HG02798 (cell line): ENCODE measurements at regions not wholly inside any gene's neighbourhood (a gene's known extent, or its start where the extent isn't known, plus 50 kb on each side); places are given as distances from the start of the nearest gene placed in this dataset.

Experiments used
- ATAC-seq: cut with Tn5 transposase; IDR thresholded peaks from one replicate; pipeline ENCODE4 v1.9.1; 2021; ENCODE audit warnings: mild to moderate bottlenecking; ENCODE audit not compliant: unreplicated experiment, poor library complexity

DNA sequence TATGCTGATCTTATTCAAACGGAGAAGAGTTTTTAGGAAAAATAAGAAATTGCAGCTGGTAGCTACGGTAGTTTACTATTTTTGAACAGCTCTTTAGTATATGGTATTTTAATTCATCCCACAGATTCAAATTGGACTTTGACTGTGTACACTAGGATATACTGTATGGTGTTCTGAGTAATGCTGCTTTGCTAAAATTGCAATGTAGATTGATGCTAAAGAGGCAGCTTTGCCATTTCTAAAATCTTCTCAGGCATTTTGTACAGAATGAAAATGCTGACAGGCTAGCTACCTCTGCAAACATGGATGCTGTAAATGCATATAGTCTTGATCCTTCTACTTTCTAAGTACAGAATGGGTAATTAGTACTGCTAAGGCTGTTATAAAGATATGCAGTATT, 826.6 kb upstream of the POU3F3 start:
- ATAC-seq, result no peak

DNA sequence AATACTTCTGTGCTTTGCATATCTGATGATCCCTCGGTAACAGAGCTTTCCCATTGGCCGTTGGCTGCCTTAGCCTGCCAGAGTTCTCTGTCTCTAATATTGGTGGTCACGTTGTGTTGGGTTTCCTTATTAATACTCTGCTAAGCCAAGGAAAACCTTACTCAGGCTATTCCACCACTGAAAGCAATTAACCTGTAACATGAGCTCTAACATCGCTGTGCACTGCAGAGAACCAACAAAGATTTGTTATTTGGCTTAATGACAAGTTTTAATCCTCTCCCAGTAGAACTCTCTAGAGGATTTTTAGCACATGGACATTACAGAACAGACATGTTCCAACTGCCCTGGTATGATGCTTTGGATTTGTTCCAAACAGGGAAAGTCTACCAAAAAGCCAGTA, 825.9 kb upstream of the POU3F3 start:
- ATAC-seq, result no peak

DNA sequence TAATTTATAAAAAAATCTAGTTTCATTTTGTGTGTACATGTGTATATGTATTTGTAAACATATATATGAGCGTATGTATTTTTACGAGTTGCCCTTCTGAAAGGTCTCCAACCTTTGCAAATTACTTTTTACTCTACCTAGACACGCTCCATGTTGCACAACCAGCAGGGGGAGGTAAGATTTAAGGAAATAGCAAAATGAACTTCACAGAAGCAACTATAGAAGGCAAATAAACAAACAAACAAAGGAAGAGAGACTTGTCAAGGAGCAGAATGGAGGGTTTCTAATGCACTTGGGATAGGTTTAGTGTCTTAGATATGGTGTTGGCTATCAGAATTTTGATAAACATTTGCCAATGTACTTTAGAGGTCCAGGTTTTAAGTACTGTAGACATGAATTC, 820.5 kb upstream of the POU3F3 start:
- no peak for ATAC-seq

DNA sequence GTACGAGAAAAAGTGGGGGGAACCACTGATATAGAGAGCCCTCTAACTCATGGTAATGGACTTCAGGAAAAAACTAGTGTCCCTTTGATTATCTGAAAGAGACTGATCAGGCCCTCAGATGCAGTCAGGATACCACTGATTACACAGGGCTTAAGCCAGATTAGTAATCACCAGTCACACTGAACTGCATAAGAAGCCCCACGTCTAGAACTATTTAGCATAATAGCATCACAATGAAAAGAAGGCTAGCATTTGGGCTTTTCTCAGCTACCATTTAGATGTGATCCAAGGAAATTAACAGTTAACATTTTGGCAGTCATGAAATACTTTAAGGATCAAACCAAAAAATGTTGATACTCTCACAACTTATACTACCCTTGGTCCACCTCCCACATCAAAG, 813.1 kb upstream of the POU3F3 start:
- no peak for ATAC-seq

DNA sequence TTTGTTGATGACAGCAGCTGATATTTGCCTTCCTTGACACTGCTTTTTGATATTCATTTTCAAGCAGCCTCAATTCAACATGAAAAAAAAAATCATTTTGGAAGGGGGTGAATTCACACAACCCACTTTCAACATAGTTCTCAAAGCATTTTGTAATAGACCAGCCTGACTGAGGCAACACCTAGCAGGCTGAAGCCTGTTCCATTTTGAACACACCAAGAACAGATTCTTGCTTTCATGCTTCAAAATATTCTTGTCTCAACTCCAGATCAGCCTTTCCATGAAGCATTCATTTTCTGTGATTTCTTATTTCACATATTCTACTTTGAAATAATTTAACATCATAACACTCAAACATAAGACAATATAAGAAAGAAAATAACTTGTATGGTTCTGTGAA, 812.6 kb upstream of the POU3F3 start:
- no peak for ATAC-seq

DNA sequence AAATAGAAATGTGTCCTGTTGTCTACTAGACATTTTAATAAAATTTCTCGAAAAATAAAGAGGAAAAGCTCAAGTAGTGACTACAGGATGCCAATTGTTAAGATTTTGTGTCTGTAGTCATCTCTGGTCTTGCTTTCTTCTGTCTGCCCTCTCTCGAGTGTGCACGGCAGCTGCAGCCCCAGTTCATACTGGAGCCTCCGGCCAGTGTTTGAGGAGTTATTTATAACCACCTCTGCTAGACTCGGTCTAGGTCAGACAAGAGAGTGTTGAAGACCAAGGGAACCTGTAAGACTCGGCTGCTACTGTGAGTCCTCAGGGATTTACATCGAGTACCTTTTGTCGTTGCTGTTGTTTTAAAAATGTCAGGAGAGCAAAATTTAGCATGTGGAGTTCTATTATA, 810.1 kb upstream of the POU3F3 start:
- ATAC-seq, result no peak

DNA sequence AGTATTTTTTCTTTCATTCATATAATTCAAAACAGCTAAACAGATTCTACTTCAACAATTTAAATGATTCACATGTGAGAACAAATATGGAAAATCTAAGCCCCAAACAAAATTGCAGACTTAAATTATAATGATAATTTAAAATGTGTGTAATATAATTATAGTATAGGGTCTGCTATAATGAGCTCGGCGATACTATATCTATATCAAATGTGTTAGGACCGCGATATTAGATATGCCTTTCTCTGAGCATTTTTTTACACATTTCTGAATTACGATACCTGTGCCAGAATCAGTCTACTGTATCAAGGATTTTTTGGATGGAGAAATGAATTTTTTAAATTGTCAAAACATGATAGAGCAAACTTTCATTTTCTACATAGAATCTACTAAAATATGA, 808.8 kb upstream of the POU3F3 start:
- ATAC-seq, result no peak

DNA sequence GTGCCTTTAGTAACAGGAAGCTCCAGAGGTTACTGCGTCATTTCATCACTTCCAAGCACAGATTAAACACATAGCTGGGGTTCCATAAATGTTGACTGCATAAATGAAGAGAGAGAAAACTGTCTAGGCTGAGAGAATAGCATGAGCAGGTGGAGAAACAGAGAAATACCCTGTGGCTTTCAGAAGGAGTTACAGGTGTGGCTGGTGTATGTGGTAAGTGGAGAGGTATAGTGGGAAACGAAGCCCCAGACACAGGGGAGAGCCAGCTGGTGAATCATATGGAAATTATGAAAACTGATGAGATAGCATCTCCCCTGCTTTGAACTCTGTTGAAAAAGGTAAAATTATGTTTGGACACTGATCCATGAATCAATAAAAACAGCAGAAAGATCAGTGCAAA, 807.4 kb upstream of the POU3F3 start:
- ATAC-seq, result no peak

DNA sequence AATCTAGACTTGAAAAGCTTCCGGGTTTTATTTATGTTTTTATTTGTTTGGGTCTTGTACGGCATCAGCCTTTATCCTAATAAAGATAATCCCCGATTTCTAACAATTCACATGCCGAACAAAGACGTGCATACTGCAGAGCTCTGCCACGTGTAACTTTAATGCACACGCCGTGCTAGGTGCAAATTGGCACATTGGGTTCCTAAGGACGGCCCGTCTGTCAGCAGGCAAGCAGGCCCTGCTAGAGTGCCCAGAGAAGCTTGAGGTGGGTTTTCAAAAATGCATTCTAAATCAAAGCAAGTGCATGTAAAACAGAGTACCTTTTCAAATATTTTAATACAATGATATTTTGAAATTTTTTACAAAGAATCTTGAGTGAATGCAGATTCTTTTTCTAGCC, 806.4 kb upstream of the POU3F3 start:
- no peak for ATAC-seq

DNA sequence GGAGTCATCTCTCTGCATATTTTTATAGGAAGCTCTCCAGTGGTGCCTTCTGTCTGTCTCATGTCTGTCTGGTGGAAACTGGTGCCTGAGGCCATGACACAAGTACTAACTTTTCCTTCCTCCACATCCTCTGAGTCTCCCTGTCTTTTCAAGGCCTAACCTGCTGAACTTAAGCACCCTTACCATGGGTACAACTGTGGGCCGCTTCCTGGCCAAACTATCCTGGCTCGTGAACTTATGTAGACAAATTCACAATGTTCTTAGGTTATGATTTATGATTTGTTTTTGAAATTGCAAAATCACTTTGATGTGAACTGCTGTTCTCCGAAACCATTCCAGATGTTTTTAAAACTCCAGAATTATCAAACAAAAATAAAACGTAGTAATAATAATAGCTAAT, 804.5 kb upstream of the POU3F3 start:
- ATAC-seq, result no peak

DNA sequence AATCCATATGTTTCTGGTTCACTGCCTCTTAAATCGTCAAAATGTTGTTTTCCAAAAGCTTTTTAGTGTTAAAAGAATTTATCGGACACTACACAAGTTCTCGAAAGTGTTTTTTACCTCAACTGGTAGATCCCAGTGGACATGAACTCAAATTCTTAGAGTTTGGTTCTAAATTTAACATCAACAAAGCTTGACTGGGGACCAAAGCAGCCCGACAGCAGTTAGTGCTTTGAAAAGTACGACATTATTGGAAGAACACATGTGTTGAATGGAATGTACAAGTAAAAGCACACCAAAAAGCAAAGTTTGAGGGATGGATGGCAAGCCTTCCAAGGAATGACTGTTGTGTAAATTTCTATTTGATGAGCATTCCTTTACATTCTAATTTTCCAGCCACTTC, 803.9 kb upstream of the POU3F3 start:
- no peak for ATAC-seq

DNA sequence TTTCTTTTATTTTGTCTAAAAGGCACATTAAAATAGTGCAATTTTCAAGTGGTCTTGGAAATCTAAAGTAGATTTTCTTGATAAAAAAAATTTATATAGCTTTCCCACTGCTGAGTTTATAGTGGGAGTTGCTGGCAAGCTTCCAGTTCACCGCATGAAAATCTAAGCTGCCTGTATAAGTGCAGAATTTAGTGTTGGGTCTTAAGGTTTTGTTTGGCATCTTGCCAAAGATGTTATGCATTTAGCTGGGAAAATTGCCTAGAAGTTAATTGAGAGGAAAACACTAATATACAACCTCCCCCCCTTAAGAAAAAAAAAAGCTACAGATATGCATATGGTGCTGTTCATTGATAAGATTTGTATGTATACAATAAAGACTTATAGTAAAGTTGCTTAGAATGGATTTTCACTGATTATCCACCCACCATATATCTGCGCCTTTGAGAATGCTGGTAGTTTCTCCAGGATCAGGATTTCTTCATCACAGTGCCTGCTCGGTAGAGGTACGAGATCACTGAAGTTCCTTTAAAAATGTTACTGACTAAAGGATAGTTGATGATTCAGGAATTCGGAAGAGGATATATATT, 803.2 kb upstream of the POU3F3 start:
- no peak for ATAC-seq

DNA sequence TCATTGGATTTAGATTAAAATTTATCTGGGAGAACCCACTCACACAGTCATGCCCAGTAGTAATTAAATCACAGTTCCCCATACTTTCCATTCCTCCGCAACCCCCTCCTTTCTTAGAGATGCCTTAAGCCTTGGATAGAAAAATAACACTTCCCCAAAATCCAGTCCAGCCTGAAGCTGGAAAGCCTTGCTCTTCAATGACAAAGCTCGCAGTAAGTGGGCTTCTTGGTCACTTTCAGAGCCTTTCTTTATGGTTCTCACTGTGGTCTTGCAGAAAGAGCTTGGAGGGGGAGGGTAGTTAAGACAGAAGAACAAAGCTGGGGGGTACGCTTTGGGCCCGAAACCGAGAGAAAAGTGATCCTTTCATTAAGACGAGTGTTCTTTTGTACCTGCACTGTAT, 802.1 kb upstream of the POU3F3 start:
- no peak for ATAC-seq

DNA sequence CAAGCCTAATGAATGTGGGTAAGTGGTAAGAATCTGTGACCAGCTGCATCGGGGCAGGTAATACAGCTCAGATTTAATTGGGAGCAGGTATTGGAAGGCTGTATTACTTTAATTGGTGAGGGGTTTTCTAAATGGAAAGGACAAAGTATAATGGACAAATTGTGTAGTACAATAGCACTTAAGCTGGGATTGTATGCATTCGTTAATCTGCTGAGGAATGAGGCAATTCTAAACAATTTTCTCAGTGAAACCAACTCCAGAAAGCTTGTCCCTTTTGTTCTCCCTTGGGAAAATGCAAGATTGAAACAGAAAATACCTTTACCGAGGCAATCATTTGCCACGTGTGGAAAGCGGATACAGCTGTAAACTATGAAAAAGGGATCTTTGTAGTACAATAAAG, 801.6 kb upstream of the POU3F3 start:
- ATAC-seq, result no peak

DNA sequence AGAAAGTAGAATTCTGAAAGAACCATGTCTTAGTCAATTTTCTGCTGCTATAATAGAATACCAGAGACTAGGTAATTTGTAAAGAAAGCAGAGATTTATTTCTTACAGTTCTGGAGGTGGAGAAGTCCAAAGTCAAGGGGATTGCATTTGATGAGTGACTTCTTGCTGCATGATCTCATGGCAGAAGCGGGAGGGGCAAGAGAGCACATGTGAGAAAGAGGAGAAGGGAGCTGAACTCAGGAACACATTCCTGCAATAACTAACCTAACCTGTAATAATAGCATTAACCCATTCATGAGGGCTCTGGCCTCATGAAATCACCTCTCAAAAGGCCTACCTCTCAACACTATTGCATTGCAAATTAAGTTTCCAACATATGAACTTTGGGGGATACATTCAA, 797.5 kb upstream of the POU3F3 start:
- no peak for ATAC-seq

DNA sequence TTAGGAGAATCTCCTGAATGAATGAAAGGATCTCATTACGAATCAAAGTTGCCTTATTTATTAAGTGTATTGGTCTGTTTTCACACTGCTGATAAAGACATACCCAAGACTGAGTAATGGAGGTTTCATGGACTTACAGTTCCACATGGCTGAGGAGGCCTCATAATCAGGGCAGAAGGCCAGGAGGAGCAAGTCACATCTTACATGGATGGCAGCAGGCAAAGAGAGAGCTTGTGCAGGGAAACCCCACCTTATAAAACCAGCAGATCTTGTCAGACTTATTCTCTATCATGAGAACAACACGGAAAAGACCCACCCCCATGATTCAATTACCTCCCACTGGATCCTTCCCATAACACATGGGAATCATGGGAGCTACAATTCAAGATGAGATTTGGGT, 785.2 kb upstream of the POU3F3 start:
- ATAC-seq, result no peak

DNA sequence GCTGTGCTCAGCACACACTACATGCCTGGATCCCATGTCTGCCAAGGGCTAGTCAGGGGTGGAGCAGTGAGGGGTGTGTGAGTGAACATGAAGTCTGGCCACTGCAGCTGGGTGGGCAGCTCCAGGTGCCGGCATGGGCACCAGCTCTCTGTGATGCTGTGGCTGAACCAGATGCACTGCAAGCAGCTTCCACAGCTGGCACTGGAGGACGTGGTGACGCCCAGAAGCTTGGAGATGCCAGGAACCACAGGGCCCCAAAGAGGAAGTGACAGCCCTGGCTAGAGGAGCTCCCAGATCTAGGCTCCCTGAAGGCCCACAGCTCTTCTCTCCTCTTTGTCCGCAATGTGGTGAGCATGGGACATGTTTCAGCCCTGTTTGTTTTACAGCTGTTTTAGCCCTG, 776.3 kb upstream of the POU3F3 start:
- ATAC-seq, result no peak

DNA sequence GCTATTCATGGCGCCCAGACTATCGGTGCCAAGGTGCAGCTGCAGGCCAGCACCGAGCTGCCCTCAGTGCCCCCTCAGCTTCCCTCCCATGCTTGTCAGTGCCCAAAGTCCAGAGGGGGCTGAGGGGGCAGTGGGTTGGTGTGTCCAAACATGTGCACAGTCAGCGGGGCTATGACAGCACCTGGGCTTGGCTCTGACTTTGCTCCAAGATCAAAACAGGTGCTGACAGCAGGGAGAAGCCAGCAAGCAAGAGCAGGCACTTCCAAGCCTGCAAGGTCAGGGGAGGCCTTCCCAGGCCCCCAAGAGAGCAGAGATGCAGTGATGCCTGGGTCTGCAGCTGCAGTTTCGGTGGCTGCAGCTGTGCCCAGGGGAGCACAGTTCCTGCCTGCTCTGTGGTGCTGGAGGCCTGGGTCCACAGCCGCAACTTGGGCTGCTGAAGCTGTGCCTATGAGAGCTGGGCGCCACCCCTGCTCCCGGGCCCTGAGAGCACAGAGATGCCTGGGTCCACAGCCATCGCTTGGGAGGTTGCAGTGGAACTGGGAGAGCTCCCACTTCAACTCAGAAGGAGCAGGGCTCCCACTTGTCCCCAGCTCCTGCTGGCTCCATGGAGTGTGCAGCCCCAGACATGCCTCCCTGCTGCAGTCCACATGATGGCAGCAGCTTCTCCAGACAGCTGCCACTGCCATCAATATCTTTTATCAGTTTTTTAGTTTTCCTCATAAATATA, 775.3 kb upstream of the POU3F3 start:
- no peak for ATAC-seq

DNA sequence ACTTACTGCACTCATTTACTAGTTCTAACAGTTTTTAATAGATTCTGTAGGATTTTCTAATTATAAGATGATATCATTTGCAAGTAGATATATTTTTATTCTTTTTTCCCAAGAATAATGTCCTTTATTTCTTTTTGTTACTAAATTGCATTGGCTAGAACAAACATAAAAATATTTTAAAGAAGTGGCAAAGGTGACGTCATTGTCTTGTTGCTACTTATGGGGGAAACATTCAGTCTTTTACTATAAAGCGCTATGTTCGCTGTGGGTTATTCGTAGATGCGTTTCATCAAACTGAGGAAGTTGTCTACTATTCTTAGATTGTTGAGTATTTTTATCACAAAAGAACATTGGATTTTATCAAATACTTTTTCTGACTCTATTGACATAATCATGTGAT, 765.2 kb upstream of the POU3F3 start:
- ATAC-seq, result no peak

DNA sequence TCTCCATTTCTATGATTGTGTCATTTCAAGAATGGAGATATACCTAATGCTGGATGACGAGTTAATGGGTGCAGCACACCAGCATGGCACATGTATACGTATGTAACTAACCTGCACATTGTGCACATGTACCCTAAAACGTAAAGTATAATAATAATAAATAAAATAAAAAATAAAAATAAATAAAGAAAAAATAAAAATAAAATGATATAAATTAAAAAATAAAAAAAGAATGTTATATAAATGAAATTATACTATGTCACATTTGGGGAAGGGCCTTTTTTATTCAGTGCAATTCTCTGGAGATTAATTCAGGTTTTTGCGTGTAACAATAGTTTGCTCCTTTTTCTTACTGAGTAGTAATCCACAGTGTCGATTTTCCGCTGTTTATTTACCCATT, 763.5 kb upstream of the POU3F3 start:
- no peak for ATAC-seq

DNA sequence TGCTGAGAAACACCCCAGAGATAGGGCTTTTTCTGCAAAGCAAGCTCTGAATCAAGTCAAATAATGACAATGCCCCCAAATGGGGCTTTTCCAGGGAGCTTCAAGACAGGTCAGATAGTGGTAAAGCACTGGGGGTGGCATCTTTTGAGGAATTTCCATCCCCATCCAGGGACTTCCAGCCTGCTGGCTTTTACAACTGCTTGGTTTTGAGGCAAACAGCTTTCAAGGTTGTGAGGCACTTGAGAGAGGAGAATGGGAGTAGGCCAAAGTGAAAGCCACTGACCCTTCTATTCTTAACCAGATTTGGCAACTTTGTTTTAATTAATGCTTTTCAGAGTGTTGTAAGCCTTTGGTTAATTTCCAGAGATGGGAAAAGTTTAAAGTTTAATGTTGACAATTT, 762.0 kb upstream of the POU3F3 start:
- ATAC-seq, result no peak

DNA sequence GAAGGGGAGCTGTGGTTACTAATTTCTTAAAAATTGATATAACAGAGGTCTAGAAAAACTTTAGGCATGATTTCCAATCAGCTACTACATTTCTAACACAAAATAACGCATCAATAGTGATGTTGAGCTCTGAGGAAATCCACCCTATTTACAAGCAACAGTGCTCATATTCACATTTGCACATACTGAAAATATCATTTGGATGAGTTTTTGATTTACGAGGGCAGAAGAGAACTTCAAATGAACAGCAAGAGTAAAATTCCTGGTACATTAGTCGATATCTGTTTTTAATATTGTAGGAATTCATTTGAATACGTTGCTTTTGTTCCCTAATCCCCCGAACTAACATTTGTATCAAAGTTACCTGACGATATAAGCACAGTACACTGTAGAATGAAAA, 761.0 kb upstream of the POU3F3 start:
- ATAC-seq, result no peak

DNA sequence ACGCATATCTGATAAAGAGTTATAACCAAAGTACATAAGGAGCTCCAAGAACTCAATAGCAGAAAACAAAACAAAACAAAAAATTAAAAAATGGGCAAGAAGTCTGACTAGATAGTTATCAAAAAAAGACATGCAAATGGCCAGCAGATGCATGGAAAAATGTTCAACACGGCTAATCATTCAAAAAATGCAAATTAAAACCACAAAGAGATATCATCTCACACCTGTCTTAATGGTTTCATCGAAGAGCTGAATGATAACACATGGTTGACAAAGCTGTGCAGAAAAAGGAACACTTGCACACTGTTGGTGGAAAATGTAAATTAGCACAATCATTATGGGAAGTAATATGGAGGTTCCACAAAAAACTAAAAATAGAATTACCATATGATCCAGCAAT, 751.3 kb upstream of the POU3F3 start:
- no peak for ATAC-seq
